Thymus (tissue), 11 donors: ENCODE measurements at regions not wholly inside any gene's neighbourhood (a gene's known extent, or its start where the extent isn't known, plus 50 kb on each side); places are given as distances from the start of the nearest gene placed in this dataset.

Experiments
- DNase-seq, 9 donors: peaks; one replicate each; pipeline ENCODE4 v3.0.0-alpha.2; 2013; ENCODE audit warnings: low spot score in 9 of 9, low read depth in 6 of 9, missing footprints in 1 of 9
- H3K27ac ChIP-seq, 2 donors: one replicate each; pipeline ENCODE4 v1.5.1; 2013; ENCODE audit warnings: control low read depth in 1 of 2, low read depth in 1 of 2, low read length in 1 of 2, mild to moderate bottlenecking in 1 of 2, moderate library complexity in 1 of 2
- H3K27me3 ChIP-seq, 2 donors: one replicate each; pipeline ENCODE4 v1.5.1; 2013; ENCODE audit warnings: low read length in 1 of 2; ENCODE audit not compliant: control insufficient read depth in 2 of 2, insufficient read depth in 1 of 2
- H3K36me3 ChIP-seq, 2 donors: one replicate each; pipeline ENCODE4 v1.5.1; 2013; ENCODE audit warnings: low read length in 1 of 2, mild to moderate bottlenecking in 1 of 2, moderate library complexity in 1 of 2; ENCODE audit not compliant: control insufficient read depth in 2 of 2, insufficient read depth in 2 of 2
- H3K4me1 ChIP-seq, 2 donors: one replicate each; pipeline ENCODE4 v1.5.1; 2013; ENCODE audit warnings: low read length in 2 of 2; ENCODE audit not compliant: control insufficient read depth in 2 of 2, insufficient read depth in 2 of 2
- H3K4me3 ChIP-seq, 2 donors: one replicate each; pipeline ENCODE4 v1.5.1; 2013; ENCODE audit warnings: low read length in 2 of 2, control low read depth in 1 of 2, mild to moderate bottlenecking in 1 of 2
- H3K9me3 ChIP-seq, 2 donors: one replicate each; pipeline ENCODE4 v1.5.1; 2013; ENCODE audit warnings: low read length in 1 of 2, mild to moderate bottlenecking in 1 of 2; ENCODE audit not compliant: control insufficient read depth in 2 of 2, insufficient read depth in 1 of 2
- WGBS: extraction: QIAGEN DNeasy Blood & Tissue Kit; methylation state at CpG from one replicate; pipeline ENCODE4 v1.1.7; 2013; 5-methylcytosine and 5-hydroxymethylcytosine counted together
- donor health status: healthy.

GRCh38 chr13:55992145-55992544 is 1148.6 kb upstream of the PRR20A start:
- Histone ChIP-seq H3K4me1 (no peaks in the 10 kb centered on the region), H3K4me3 (no peak overlapping the region), H3K27ac (no peak overlapping the region), H3K36me3 (no peaks in the 10 kb centered on the region), H3K9me3 (no peaks in the 10 kb centered on the region), H3K27me3 (no peaks in the 10 kb centered on the region)
- DNase-seq, result no peak
- 27% methylated on average over 1 of the region's 1 CpG for WGBS

GRCh38 chr13:55999709-56000108 is 1141.0 kb upstream of the PRR20A start:
- DNase-seq, result no peak
- Histone ChIP-seq H3K9me3 (peaks cover 2 to 11% of the 10 kb centered on the region in 2 donors), H3K4me1 (no peaks in the 10 kb centered on the region), H3K27ac (no peak overlapping the region), H3K36me3 (no peaks in the 10 kb centered on the region), H3K4me3 (no peak overlapping the region), H3K27me3 (no peaks in the 10 kb centered on the region)
- 85% methylated on average over 2 of the region's 2 CpGs for WGBS

- 98% methylated on average over 2 of the region's 2 CpGs for WGBS
- H3K4me1 ChIP-seq, result no peaks in the 10 kb centered on the region
- DNase-seq, result no peak
- no peaks in the 10 kb centered on the region for H3K9me3 ChIP-seq
- no peaks in the 10 kb centered on the region for H3K36me3 ChIP-seq
- H3K27me3 ChIP-seq, result no peaks in the 10 kb centered on the region
- H3K4me3 ChIP-seq, result no peak overlapping the region
- no peak overlapping the region for H3K27ac ChIP-seq
Measured at GRCh38 chr13:56009418-56009817, 1131.3 kb upstream of the PRR20A start.

GRCh38 chr13:56012644-56013043 is 1128.1 kb upstream of the PRR20A start:
- no peaks in the 10 kb centered on the region for H3K36me3 ChIP-seq
- WGBS, result 88% methylated on average over 2 of the region's 2 CpGs
- H3K27me3 ChIP-seq, result no peaks in the 10 kb centered on the region
- H3K4me1 ChIP-seq, result no peaks in the 10 kb centered on the region
- no peaks in the 10 kb centered on the region for H3K9me3 ChIP-seq
- no peak overlapping the region for H3K4me3 ChIP-seq
- H3K27ac ChIP-seq, result no peak overlapping the region
- DNase-seq, result no peak

- DNase-seq, result no peak
- H3K27me3 ChIP-seq, result no peaks in the 10 kb centered on the region
- no peaks in the 10 kb centered on the region for H3K4me1 ChIP-seq
- H3K4me3 ChIP-seq, result no peak overlapping the region
- WGBS, result 79% methylated on average over 2 of the region's 2 CpGs
- peaks cover 3 to 11% of the 10 kb centered on the region in 2 donors for H3K9me3 ChIP-seq
- H3K36me3 ChIP-seq, result no peaks in the 10 kb centered on the region
- no peak overlapping the region for H3K27ac ChIP-seq
Measured at GRCh38 chr13:56015919-56016318, 1124.8 kb upstream of the PRR20A start.

GRCh38 chr13:56019606-56020005 is 1121.1 kb upstream of the PRR20A start:
- Histone ChIP-seq H3K4me3 (no peak overlapping the region), H3K27ac (no peak overlapping the region), H3K9me3 (peaks cover 3 to 11% of the 10 kb centered on the region in 2 donors), H3K36me3 (no peaks in the 10 kb centered on the region), H3K27me3 (no peaks in the 10 kb centered on the region), H3K4me1 (no peaks in the 10 kb centered on the region)
- no peak for DNase-seq
- 95% methylated on average over 5 of the region's 5 CpGs for whole genome bisulfite sequencing

GRCh38 chr13:56020425-56020824 is 1120.3 kb upstream of the PRR20A start:
- 92% methylated on average over 3 of the region's 3 CpGs for WGBS
- H3K27me3 ChIP-seq, result no peaks in the 10 kb centered on the region
- peaks cover 3 to 11% of the 10 kb centered on the region in 2 donors for H3K9me3 ChIP-seq
- DNase-seq, result no peak
- H3K4me1 ChIP-seq, result no peaks in the 10 kb centered on the region
- no peak overlapping the region for H3K27ac ChIP-seq
- no peak overlapping the region for H3K4me3 ChIP-seq
- H3K36me3 ChIP-seq, result no peaks in the 10 kb centered on the region

- H3K27me3 ChIP-seq, result no peaks in the 10 kb centered on the region
- no peaks in the 10 kb centered on the region for H3K36me3 ChIP-seq
- no peak for DNase-seq
- no peaks in the 10 kb centered on the region for H3K9me3 ChIP-seq
- no peak overlapping the region for H3K27ac ChIP-seq
- 93% methylated on average over 8 of the region's 8 CpGs for WGBS
- no peak overlapping the region for H3K4me3 ChIP-seq
- no peaks in the 10 kb centered on the region for H3K4me1 ChIP-seq
Measured at GRCh38 chr13:56039992-56040391, 1100.7 kb upstream of the PRR20A start.

- Histone ChIP-seq H3K36me3 (no peaks in the 10 kb centered on the region), H3K4me3 (no peak overlapping the region), H3K9me3 (no peaks in the 10 kb centered on the region), H3K27me3 (no peaks in the 10 kb centered on the region), H3K27ac (no peak overlapping the region), H3K4me1 (no peaks in the 10 kb centered on the region)
- 93% methylated on average over 1 of the region's 1 CpG for WGBS
- DNase-seq, result no peak
Measured at GRCh38 chr13:56066321-56066720, 1074.4 kb upstream of the PRR20A start.

GRCh38 chr13:56102641-56103040 is 1038.1 kb upstream of the PRR20A start:
- Histone ChIP-seq H3K27ac (no peak overlapping the region), H3K9me3 (no peaks in the 10 kb centered on the region), H3K4me3 (no peak overlapping the region), H3K4me1 (no peaks in the 10 kb centered on the region), H3K27me3 (no peaks in the 10 kb centered on the region), H3K36me3 (no peaks in the 10 kb centered on the region)
- no peak for DNase-seq
- WGBS, result 96% methylated on average over 1 of the region's 1 CpG
